IgD-negative memory B cell (primary cell): ENCODE measurements at regions not wholly inside any gene's neighbourhood (a gene's known extent, or its start where the extent isn't known, plus 50 kb on each side); places are given as distances from the start of the nearest gene placed in this dataset.
"Not testable (repeated sequence)": the region's sequence is repeated elsewhere in the genome, so short reads cannot be mapped to it uniquely, and the experiment has no call there.

Source experiments
- H3K27ac Mint-ChIP-seq, 3 donors: one replicate each; pipeline ENCODE4 v1.8.0; 2020 to 2022; ENCODE audit warnings: mild to moderate bottlenecking in 3 of 3, mixed read lengths in 3 of 3, moderate library complexity in 1 of 3
- H3K27me3 Mint-ChIP-seq: one replicate; pipeline ENCODE4 v1.8.0; 2021; ENCODE audit warnings: mixed read lengths
- H3K36me3 Mint-ChIP-seq: one replicate; pipeline ENCODE4 v1.8.0; 2020; ENCODE audit warnings: mild to moderate bottlenecking, mixed read lengths
- H3K4me1 Mint-ChIP-seq, 3 donors: one replicate each; pipeline ENCODE4 v1.8.0; 2020 to 2022; ENCODE audit warnings: mixed read lengths in 3 of 3, mild to moderate bottlenecking in 1 of 3
- H3K4me3 Mint-ChIP-seq, 4 donors: one replicate each; pipeline ENCODE4 v1.8.0; 2020 to 2022; ENCODE audit warnings: mild to moderate bottlenecking in 4 of 4, mixed read lengths in 4 of 4, moderate library complexity in 3 of 4
- H3K9me3 Mint-ChIP-seq, 3 donors: one replicate each; pipeline ENCODE4 v1.8.0; 2020 to 2021; ENCODE audit warnings: mixed read lengths in 3 of 3, mild to moderate bottlenecking in 1 of 3

DNA sequence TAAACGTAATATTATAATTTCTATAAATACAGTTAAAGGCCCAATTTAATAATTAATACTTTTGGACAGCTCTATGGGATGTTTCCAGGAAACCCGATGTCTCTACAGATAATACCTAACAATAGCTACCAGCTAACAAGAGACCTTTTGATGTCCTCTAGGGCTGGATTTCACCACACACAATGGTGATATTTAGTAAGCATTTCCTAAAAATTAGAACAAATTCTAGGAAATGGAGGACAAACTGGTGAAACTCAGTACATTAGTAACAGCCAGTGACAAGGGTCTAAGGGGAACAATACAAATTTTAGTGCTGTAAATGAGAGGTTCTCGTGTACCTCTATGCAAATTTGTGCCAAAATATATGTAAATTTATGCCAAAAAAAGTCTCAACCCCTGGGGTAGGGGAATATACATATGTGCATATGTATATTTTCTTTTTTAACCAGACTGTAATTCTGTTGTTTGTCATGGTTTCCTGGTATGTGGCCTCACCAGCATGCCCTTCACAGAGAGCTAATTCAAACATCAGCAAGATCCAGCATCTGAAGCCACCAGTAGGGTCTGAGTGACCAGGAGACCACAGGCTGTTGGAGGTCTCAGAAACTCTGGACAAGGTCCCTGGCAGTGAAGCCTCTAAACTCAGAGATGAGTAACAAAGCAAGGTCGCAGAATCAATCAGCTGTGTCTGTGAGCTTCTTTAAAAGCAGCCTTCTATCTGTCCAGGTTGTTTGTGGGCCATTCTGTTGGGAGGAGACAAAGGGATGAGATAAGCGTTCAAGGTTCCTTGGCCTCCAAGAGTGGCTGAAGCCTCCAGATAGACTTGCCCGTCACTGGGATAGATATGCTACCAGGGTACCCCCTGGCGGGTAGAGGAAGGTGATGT, 235.1 kb upstream of the RREB1 start:
- H3K4me3 Mint-ChIP-seq: no peak overlapping the region
- no peaks in the 10 kb centered on the region for H3K36me3 Mint-ChIP-seq
- no peak overlapping the region for H3K27ac Mint-ChIP-seq
- H3K4me1 Mint-ChIP-seq: no peaks in the 10 kb centered on the region
- peaks cover 10% of the 10 kb centered on the region for H3K27me3 Mint-ChIP-seq
- H3K9me3 Mint-ChIP-seq: no peaks in the 10 kb centered on the region

DNA sequence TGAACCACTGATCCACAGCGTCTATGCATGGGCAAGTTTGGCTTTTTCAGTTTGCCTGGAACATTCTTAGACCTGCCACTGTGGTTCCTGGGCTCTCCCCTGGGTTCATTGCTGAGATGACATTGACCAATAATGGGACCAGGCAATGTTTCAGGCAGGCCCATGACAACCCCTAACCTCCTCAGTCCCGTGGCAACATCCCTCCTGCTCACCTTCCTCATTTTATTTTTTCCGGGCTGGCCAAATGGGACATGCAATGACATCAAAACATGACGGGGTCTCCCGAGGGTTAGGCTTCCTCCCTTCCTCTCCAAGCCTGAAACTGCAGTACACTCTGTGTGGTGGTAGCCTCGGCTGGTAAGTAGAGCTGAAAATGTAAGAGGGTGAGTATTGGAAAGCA, 234.0 kb upstream of the RREB1 start:
- Mint-ChIP-seq H3K36me3 (no peaks in the 10 kb centered on the region), H3K9me3 (no peaks in the 10 kb centered on the region), H3K4me1 (no peaks in the 10 kb centered on the region), H3K4me3 (no peak overlapping the region), H3K27me3 (peaks cover 10% of the 10 kb centered on the region), H3K27ac (no peak overlapping the region)

GRCh38 chr6:6875818-6876470, 231.8 kb upstream of the RREB1 start:
- Mint-ChIP-seq H3K36me3 (no peaks in the 10 kb centered on the region), H3K4me3 (peak overlapping the region in 1 of 4 donors; percentile 81), H3K4me1 (peaks cover 0 to 8% (median 0%) of the 10 kb centered on the region in 3 donors), H3K27ac (no peak overlapping the region), H3K9me3 (no peaks in the 10 kb centered on the region), H3K27me3 (peaks cover 10% of the 10 kb centered on the region)

DNA sequence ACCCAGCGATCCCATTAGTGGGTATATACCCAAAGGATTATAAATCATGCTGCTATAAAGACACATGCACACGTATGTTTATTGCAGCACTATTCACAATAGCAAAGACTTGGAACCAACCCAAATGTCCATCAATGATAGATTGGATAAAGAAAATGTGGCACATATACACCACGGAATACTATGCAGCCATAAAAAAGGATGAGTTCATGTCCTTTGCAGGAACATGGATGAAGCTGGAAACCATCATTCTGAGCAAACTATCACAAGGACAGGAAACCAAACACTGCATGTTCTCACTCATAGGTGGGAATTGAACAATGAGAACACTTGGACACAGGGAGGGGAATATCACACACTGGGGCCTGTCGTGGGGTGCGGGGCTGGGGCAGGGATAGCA, 230.0 kb upstream of the RREB1 start:
- not testable (repeated sequence) for H3K36me3 Mint-ChIP-seq, H3K4me3 Mint-ChIP-seq

GRCh38 chr6:6878887-6879585, 228.7 kb upstream of the RREB1 start:
- Mint-ChIP-seq H3K36me3 (no peaks in the 10 kb centered on the region), H3K27ac (no peak overlapping the region), H3K9me3 (no peaks in the 10 kb centered on the region), H3K4me1 (peaks cover 0 to 8% (median 0%) of the 10 kb centered on the region in 3 donors), H3K27me3 (peaks cover 12% of the 10 kb centered on the region), H3K4me3 (no peak overlapping the region)

More for the DNA sequence above, 230.0 kb upstream of the RREB1 start:
- H3K27me3 Mint-ChIP-seq, H3K27ac Mint-ChIP-seq, H3K4me1 Mint-ChIP-seq, H3K9me3 Mint-ChIP-seq: not testable (repeated sequence)

GRCh38 chr6:6879586-6879974, 228.2 kb upstream of the RREB1 start:
- H3K36me3 Mint-ChIP-seq, H3K9me3 Mint-ChIP-seq, H3K4me1 Mint-ChIP-seq, H3K27ac Mint-ChIP-seq: not testable (repeated sequence)
- Mint-ChIP-seq H3K27me3 (peaks cover 10% of the 10 kb centered on the region), H3K4me3 (peak overlapping the region in 1 of 4 donors; percentile 44)

GRCh38 chr6:6880745-6881437, 226.9 kb upstream of the RREB1 start:
- Mint-ChIP-seq H3K27ac (no peak overlapping the region), H3K4me3 (no peak overlapping the region), H3K36me3 (no peaks in the 10 kb centered on the region), H3K27me3 (peaks cover 5% of the 10 kb centered on the region), H3K9me3 (no peaks in the 10 kb centered on the region), H3K4me1 (peaks cover 0 to 8% (median 0%) of the 10 kb centered on the region in 3 donors)

- H3K4me3 Mint-ChIP-seq: no peak overlapping the region
- no peak overlapping the region for H3K27ac Mint-ChIP-seq
- H3K4me1 Mint-ChIP-seq: peaks cover 0 to 8% (median 0%) of the 10 kb centered on the region in 3 donors
- H3K9me3 Mint-ChIP-seq: no peaks in the 10 kb centered on the region
- no peaks in the 10 kb centered on the region for H3K36me3 Mint-ChIP-seq
- peaks cover 4% of the 10 kb centered on the region for H3K27me3 Mint-ChIP-seq
Measured at GRCh38 chr6:6881438-6882225, 226.1 kb upstream of the RREB1 start.

DNA sequence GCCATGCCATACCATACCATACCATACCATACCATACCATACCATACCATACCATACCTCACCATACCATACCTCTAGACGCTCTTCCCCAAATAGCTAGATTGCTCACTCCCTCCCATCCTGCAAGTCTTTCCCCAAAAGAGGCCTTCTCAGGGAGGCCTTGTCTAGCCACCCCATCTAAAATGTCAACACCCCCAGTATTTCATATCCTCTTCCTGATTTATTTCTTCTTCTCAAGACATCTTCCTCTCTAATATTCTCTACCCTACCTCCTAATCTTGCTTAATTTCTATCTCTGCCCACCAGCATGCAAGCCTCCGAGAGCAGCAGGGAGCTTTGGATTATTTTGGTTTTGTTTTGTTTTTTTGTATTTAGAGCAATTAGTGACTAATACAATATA, 225.2 kb upstream of the RREB1 start:
- Mint-ChIP-seq H3K27me3 (peaks cover 4% of the 10 kb centered on the region), H3K36me3 (no peaks in the 10 kb centered on the region), H3K27ac (no peak overlapping the region), H3K4me3 (no peak overlapping the region), H3K9me3 (no peaks in the 10 kb centered on the region), H3K4me1 (peaks cover 0 to 8% (median 0%) of the 10 kb centered on the region in 3 donors)

GRCh38 chr6:6883011-6883410, 224.8 kb upstream of the RREB1 start:
- Mint-ChIP-seq H3K27me3 (peaks cover 2% of the 10 kb centered on the region), H3K4me1 (peaks cover 0 to 8% (median 0%) of the 10 kb centered on the region in 3 donors), H3K4me3 (no peak overlapping the region), H3K36me3 (no peaks in the 10 kb centered on the region), H3K27ac (no peak overlapping the region), H3K9me3 (no peaks in the 10 kb centered on the region)

GRCh38 chr6:6884193-6884627, 223.6 kb upstream of the RREB1 start:
- H3K36me3 Mint-ChIP-seq: no peaks in the 10 kb centered on the region
- H3K4me3 Mint-ChIP-seq: no peak overlapping the region
- H3K4me1 Mint-ChIP-seq: peaks cover 0 to 5% (median 0%) of the 10 kb centered on the region in 3 donors
- no peaks in the 10 kb centered on the region for H3K9me3 Mint-ChIP-seq
- H3K27me3 Mint-ChIP-seq: peaks cover 2% of the 10 kb centered on the region
- no peak overlapping the region for H3K27ac Mint-ChIP-seq

DNA sequence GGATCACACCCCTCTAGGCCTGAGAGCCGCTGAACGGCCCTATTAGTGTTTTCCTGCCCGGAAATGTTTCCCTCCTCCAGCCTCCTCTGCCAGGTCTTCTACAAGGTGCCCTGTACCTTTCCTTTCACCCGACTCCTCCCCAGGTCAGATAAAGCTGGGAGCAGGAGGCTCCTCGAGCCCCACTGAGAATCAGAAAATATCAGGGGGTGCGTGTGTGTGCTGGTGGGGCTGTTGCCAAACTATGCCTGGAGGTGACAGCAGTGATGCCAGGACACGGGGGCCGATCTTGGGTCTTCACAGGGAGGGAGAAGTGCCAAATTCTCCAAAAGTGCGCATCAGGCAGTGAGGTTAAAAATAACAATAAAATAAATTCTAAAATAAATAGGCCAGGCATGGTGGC, 222.8 kb upstream of the RREB1 start:
- no peaks in the 10 kb centered on the region for H3K36me3 Mint-ChIP-seq
- H3K27me3 Mint-ChIP-seq: peaks cover 2% of the 10 kb centered on the region
- no peaks in the 10 kb centered on the region for H3K4me1 Mint-ChIP-seq
- no peak overlapping the region for H3K4me3 Mint-ChIP-seq
- no peaks in the 10 kb centered on the region for H3K9me3 Mint-ChIP-seq
- H3K27ac Mint-ChIP-seq: no peak overlapping the region

GRCh38 chr6:6885521-6886170, 222.1 kb upstream of the RREB1 start:
- Mint-ChIP-seq H3K27me3 (peaks cover 2% of the 10 kb centered on the region), H3K36me3 (no peaks in the 10 kb centered on the region), H3K9me3 (no peaks in the 10 kb centered on the region), H3K27ac (no peak overlapping the region), H3K4me1 (no peaks in the 10 kb centered on the region), H3K4me3 (no peak overlapping the region)
